BE2C (cell line): ENCODE measurements at regions not wholly inside any gene's neighbourhood (a gene's known extent, or its start where the extent isn't known, plus 50 kb on each side); places are given as distances from the start of the nearest gene placed in this dataset.

Experiments
- DNase-seq: peaks from one replicate; pipeline ENCODE4 v3.0.0-alpha.2; 2020
- H3K27me3 ChIP-seq: fragments of 250-450 bp; sonication (Bioruptor Pico); 2 replicates; pipeline ENCODE4 v1.5.1; 2020; ENCODE audit warnings: mild to moderate bottlenecking
- H3K36me3 ChIP-seq: fragments of 250-450 bp; sonication (Bioruptor Pico); 2 replicates; pipeline ENCODE4 v1.5.1; 2020; ENCODE audit warnings: mild to moderate bottlenecking
- H3K4me1 ChIP-seq: fragments of 250-450 bp; sonication (Bioruptor Pico); 2 replicates; pipeline ENCODE4 v1.5.1; 2020
- H3K4me3 ChIP-seq: 2 replicates; pipeline ENCODE4 v1.5.1; 2011; ENCODE audit warnings: low read depth, low read length
- H3K9me3 ChIP-seq: fragments of 250-450 bp; sonication (Bioruptor Pico); 2 replicates; pipeline ENCODE4 v1.5.1; 2020
- CTCF ChIP-seq: IDR thresholded peaks from 2 replicates; pipeline ENCODE4 v1.5.1; 2012; ENCODE audit warnings: mild to moderate bottlenecking, low read depth, low read length

GRCh38 chr10:3366735-3367405 lies 194.3 kb upstream of the PITRM1 start:
- Histone ChIP-seq H3K27me3 (no peaks in the 10 kb centered on the region), H3K9me3 (no peaks in the 10 kb centered on the region), H3K4me3 (no peak overlapping the region), H3K36me3 (no peaks in the 10 kb centered on the region), H3K4me1 (no peaks in the 10 kb centered on the region)
- no peak for TF ChIP-seq CTCF
- DNase-seq, result no peak

GRCh38 chr10:3366043-3366442 lies 193.5 kb upstream of the PITRM1 start:
- H3K4me1 ChIP-seq, result no peaks in the 10 kb centered on the region
- no peak for TF ChIP-seq CTCF
- no peaks in the 10 kb centered on the region for H3K27me3 ChIP-seq

DNA sequence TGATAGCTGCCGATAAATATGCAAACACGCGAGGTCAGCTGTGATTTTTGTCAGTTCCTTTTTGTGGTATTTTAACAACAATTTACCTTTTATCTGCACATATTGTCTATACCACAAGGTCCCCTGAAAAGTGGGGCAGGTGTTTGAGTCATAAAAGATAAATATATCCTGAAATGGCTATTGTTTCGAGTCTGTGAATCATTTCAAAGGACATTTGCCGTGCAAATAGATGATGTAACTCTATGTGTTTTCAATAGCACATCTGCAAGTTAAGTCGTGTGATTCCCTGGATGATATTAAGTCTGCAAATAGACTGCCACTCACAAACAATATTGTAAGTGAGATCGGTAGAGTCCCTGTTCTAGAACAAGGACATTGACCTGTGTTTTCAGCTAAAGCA lies 193.0 kb upstream of the PITRM1 start:
- Histone ChIP-seq H3K36me3 (no peaks in the 10 kb centered on the region), H3K4me3 (no peak overlapping the region), H3K9me3 (no peaks in the 10 kb centered on the region), H3K4me1 (no peaks in the 10 kb centered on the region), H3K27me3 (no peaks in the 10 kb centered on the region)
- TF ChIP-seq CTCF, result no peak
- DNase-seq, result no peak

More at GRCh38 chr10:3366043-3366442, 193.5 kb upstream of the PITRM1 start:
- Histone ChIP-seq H3K4me3 (no peak overlapping the region), H3K36me3 (no peaks in the 10 kb centered on the region), H3K9me3 (no peaks in the 10 kb centered on the region)
- DNase-seq, result no peak

DNA sequence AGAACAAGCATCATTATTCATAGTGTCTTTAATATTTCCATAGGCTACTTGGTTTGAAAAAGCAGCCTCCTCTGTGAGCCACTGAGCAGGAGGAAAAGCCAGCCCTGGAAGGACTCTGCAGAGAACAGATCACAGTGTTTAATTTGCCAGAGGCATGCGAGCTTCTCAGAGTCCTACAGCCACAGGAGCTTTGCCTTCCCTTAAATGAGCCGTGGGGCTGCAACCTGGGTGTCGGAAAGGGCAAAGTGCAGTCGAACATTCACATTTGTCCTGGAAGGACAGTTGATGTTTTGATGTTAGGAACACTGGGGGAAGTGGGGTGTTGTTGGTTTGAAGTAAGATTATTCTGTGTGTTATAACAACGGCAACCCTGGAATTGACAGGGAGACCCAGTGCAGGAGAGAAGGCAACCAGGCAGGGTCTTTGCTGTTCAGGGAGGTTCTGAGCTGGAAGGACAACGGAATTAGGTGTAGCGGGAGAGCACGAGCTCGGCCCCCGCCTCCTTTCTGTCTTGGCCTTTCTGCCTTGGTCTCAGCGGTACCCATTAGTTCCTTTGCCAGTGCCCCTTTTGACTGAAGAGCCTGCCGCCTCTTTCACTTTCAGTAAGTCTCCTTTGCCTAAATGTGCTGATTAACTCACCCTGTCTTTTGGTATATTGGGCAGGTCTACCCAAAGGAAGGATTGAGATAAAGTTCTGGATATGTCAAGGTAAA lies 192.3 kb upstream of the PITRM1 start:
- no peaks in the 10 kb centered on the region for H3K4me1 ChIP-seq
- no peaks in the 10 kb centered on the region for H3K27me3 ChIP-seq
- TF ChIP-seq CTCF, result no peak
- no peak for DNase-seq
- H3K9me3 ChIP-seq, result no peaks in the 10 kb centered on the region
- no peaks in the 10 kb centered on the region for H3K36me3 ChIP-seq
- H3K4me3 ChIP-seq, result no peak overlapping the region

DNA sequence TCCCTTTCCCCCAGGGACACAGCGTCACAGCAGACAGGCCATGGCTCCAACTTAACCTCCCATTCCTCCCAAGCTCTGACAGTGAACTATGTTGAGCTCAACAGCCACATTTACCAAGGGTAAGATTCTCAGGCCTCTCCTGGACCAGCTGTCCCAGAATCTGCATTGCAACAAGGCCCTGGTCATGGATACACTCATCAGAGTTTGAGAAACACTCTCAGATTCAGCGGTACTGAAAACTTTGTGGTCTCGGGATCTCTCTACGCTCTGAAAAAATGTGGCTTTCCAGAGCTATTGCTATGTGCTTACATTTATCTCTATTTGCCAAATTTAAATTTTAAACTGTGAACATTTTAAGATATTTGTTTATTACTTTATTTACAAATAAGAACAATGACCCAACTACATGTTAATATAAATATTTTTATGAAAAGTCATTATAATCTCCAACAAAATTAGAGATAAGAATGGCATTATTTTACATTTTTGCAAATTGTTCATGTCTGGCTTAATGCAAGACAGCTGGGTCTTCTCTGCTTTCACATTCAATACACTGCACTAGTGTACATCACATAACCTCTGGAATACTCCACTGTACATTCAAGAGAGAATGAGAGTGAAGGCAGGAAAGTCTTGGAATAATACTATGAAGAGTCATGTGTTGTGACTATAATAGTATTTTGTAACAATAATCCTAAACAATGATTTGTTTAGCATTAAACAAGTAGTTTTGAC lies 190.9 kb upstream of the PITRM1 start:
- Histone ChIP-seq H3K36me3 (no peaks in the 10 kb centered on the region), H3K9me3 (no peaks in the 10 kb centered on the region), H3K27me3 (no peaks in the 10 kb centered on the region), H3K4me3 (no peak overlapping the region), H3K4me1 (no peaks in the 10 kb centered on the region)
- TF ChIP-seq CTCF, result no peak
- DNase-seq, result no peak

DNA sequence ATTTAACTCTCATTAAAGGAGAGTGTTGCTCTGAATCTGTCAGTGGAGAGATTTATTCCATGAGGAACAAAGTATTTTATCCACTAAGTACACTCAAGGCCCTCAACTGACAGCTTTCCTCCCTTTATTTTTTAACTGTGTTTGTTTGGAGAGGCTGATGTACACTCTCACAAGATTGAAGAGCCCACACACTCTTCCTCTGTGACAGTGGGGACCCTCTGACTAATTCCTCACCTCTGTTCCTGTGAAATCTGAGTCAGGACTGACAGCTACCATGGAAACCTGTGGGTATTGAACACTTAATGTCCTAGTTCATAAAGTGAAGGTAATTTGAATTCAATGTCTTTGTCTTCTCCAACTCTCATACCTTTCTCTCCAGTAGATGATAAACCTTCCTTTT lies 189.8 kb upstream of the PITRM1 start:
- no peaks in the 10 kb centered on the region for H3K4me1 ChIP-seq

More for the DNA sequence above, 189.8 kb upstream of the PITRM1 start:
- Histone ChIP-seq H3K36me3 (no peaks in the 10 kb centered on the region), H3K4me3 (no peak overlapping the region), H3K9me3 (no peaks in the 10 kb centered on the region), H3K27me3 (no peaks in the 10 kb centered on the region)
- DNase-seq, result no peak
- TF ChIP-seq CTCF, result no peak
